H1 (cell line): ENCODE measurements at regions not wholly inside any gene's neighbourhood (a gene's known extent, or its start where the extent isn't known, plus 50 kb on each side); places are given as distances from the start of the nearest gene placed in this dataset.

Source experiments
- CTCF ChIA-PET: fragments of 300-600 bp; sonication (Branson Sonifier 250); formaldehyde crosslinking; loops from one replicate; lab custom pipeline; 2021; ENCODE audit not compliant: partially characterized antibody; lab: Charles Lee
- POLR2A ChIA-PET: fragments of 300-600 bp; sonication (Branson Sonifier 250); formaldehyde crosslinking; loops from one replicate; lab custom pipeline; 2021; ENCODE audit warnings: inconsistent platforms; ENCODE audit not compliant: partially characterized antibody; lab: Charles Lee
- DNase-seq, 2 experiments: peaks; one replicate each; pipeline versions ENCODE4 v3.0.0 to v3.0.0-alpha.2; 2010 to 2022; ENCODE audit warnings: low spot score in 2 of 2, low read depth in 1 of 2, mixed read lengths in 1 of 2
- FAIRE-seq: peaks from 2 replicates; lab custom pipeline; 2011; peaks lifted over from hg19 to GRCh38; lab: Jason Lieb, UNC
- H2AFZ ChIP-seq: 2 replicates; pipeline ENCODE4 v1.8.1; 2012; ENCODE audit warnings: low read length, inconsistent platforms
- H2AK5ac ChIP-seq: 2 replicates; pipeline ENCODE4 v1.6.1; 2013; ENCODE audit warnings: low read depth, low read length
- H2BK120ac ChIP-seq: replicated peaks from 2 replicates; pipeline ENCODE3; 2013; ENCODE audit warnings: low read depth, low read length, inconsistent platforms
- H2BK12ac ChIP-seq: 2 replicates; pipeline ENCODE4 v1.6.1; 2013; ENCODE audit warnings: low read depth, low read length
- H2BK15ac ChIP-seq: 2 replicates; pipeline ENCODE4 v1.6.1; 2013; ENCODE audit warnings: low read length
- H2BK20ac ChIP-seq: 2 replicates; pipeline ENCODE4 v1.6.1; 2013; ENCODE audit warnings: low read length
- H2BK5ac ChIP-seq: 2 replicates; pipeline ENCODE4 v1.6.1; 2013; ENCODE audit warnings: low read depth, low read length
- H3K14ac ChIP-seq: 2 replicates; pipeline ENCODE4 v1.6.1; 2013; ENCODE audit warnings: inconsistent platforms; ENCODE audit not compliant: insufficient read length
- H3K18ac ChIP-seq: 2 replicates; pipeline ENCODE4 v1.6.1; 2013; ENCODE audit warnings: low read length; ENCODE audit errors: extremely low read depth
- H3K23ac ChIP-seq: 2 replicates; pipeline ENCODE4 v1.6.1; 2013; ENCODE audit warnings: inconsistent platforms; ENCODE audit not compliant: insufficient read length
- H3K23me2 ChIP-seq: 2 replicates; pipeline ENCODE4 v1.6.1; 2013; ENCODE audit warnings: low read depth, low read length
- H3K27ac ChIP-seq: 2 replicates; pipeline ENCODE4 v1.6.1; 2011; ENCODE audit warnings: low read depth, low read length, inconsistent platforms
- H3K27me3 ChIP-seq, 4 experiments: replicated peaks in 1 of 4; 1 replicate in 1 of 4; 2 replicates in 3 of 4; pipeline versions ENCODE4 v1.6.1 to v1.8.1; 2011 to 2013; ENCODE audit warnings: low read length in 3 of 4, mild to moderate bottlenecking in 3 of 4, inconsistent platforms in 2 of 4, mixed read lengths in 2 of 4, moderate library complexity in 1 of 4; ENCODE audit not compliant: control insufficient read depth in 3 of 4, insufficient read depth in 3 of 4; ENCODE audit errors: extremely low read depth in 1 of 4
- H3K36me3 ChIP-seq, 4 experiments: 2 replicates each; pipeline versions ENCODE4 v1.6.1 to v1.8.1; 2011 to 2013; ENCODE audit warnings: mild to moderate bottlenecking in 4 of 4, low read length in 3 of 4, moderate library complexity in 2 of 4, control low read depth in 1 of 4, inconsistent platforms in 1 of 4; ENCODE audit not compliant: insufficient read depth in 4 of 4, control insufficient read depth in 2 of 4
- H3K4ac ChIP-seq: replicated peaks from 2 replicates; pipeline ENCODE3; 2013; ENCODE audit warnings: low read length, low read depth, mixed read lengths, inconsistent platforms; ENCODE audit not compliant: insufficient read length
- H3K4me1 ChIP-seq, 4 experiments: replicated peaks in 1 of 4; 1 replicate in 1 of 4; 2 replicates in 3 of 4; pipeline versions ENCODE4 v1.6.1 to v1.8.1; 2011 to 2013; ENCODE audit warnings: low read length in 3 of 4, inconsistent platforms in 2 of 4, mixed read lengths in 1 of 4; ENCODE audit not compliant: insufficient read depth in 4 of 4, control insufficient read depth in 3 of 4
- H3K4me2 ChIP-seq, 2 experiments: 2 replicates each; pipeline versions ENCODE4 v1.6.1 to v1.8.1; 2011 to 2013; ENCODE audit warnings: low read depth in 2 of 2, low read length in 2 of 2, control low read depth in 1 of 2, inconsistent platforms in 1 of 2, mild to moderate bottlenecking in 1 of 2; ENCODE audit not compliant: insufficient read depth in 1 of 2
- H3K4me3 ChIP-seq, 4 experiments: fragments of 200-600, 300-600 bp in 1 of 4; sonication (generic), shearing (Covaris generic), sonication (Bioruptor Twin) in 1 of 4; 2 replicates each; pipeline versions ENCODE4 v1.5.1 to v1.8.1; 2011 to 2016; ENCODE audit warnings: low read length in 4 of 4, low read depth in 3 of 4, control low read depth in 2 of 4, inconsistent platforms in 2 of 4, mild to moderate bottlenecking in 2 of 4, mixed read lengths in 1 of 4, moderate library complexity in 1 of 4; ENCODE audit not compliant: insufficient read depth in 2 of 4; ENCODE audit errors: extremely low read depth in 1 of 4
- H3K56ac ChIP-seq: replicated peaks from 2 replicates; pipeline ENCODE3; 2013; ENCODE audit warnings: low read depth, mild to moderate bottlenecking, mixed read lengths, low read length, inconsistent platforms; ENCODE audit not compliant: insufficient read length
- H3K79me1 ChIP-seq: 2 replicates; pipeline ENCODE4 v1.6.1; 2013; ENCODE audit warnings: low read depth, low read length, control low read depth
- H3K79me2 ChIP-seq, 2 experiments: 2 replicates each; pipeline versions ENCODE4 v1.6.1 to v1.8.1; 2012 to 2013; ENCODE audit warnings: low read length in 2 of 2, mild to moderate bottlenecking in 2 of 2, inconsistent platforms in 1 of 2; ENCODE audit not compliant: insufficient read depth in 2 of 2, control insufficient read depth in 1 of 2
- H3K9ac ChIP-seq, 4 experiments: replicated peaks in 1 of 4; 1 replicate in 1 of 4; 2 replicates in 3 of 4; pipeline versions ENCODE4 v1.6.1 to v1.8.1; 2011 to 2013; ENCODE audit warnings: low read depth in 3 of 4, low read length in 3 of 4, control low read depth in 2 of 4, mild to moderate bottlenecking in 2 of 4, moderate library complexity in 2 of 4, inconsistent platforms in 1 of 4; ENCODE audit errors: extremely low read depth in 1 of 4
- H3K9me3 ChIP-seq, 2 experiments: 2 replicates each; pipeline versions ENCODE4 v1.6.1 to v1.8.1; 2012 to 2013; ENCODE audit warnings: mild to moderate bottlenecking in 2 of 2, moderate library complexity in 2 of 2, control low read depth in 1 of 2, inconsistent platforms in 1 of 2, low read depth in 1 of 2, low read length in 1 of 2, mixed read lengths in 1 of 2; ENCODE audit not compliant: insufficient read depth in 2 of 2
- H4K20me1 ChIP-seq, 2 experiments: replicated peaks in 1 of 2; 2 replicates each; pipeline versions ENCODE3 to v1.8.1; 2011 to 2013; ENCODE audit warnings: inconsistent platforms in 2 of 2, low read length in 2 of 2, mild to moderate bottlenecking in 1 of 2; ENCODE audit not compliant: insufficient read depth in 2 of 2, control insufficient read depth in 1 of 2
- H4K5ac ChIP-seq: 2 replicates; pipeline ENCODE4 v1.6.1; 2013; ENCODE audit warnings: low read length, low read depth, mixed read lengths, inconsistent platforms; ENCODE audit not compliant: insufficient read length
- H4K8ac ChIP-seq: 2 replicates; pipeline ENCODE4 v1.8.0; 2013; ENCODE audit warnings: mild to moderate bottlenecking, moderate library complexity, low read length, inconsistent platforms; ENCODE audit not compliant: insufficient read depth; ENCODE audit errors: extremely low read depth
- H4K91ac ChIP-seq: replicated peaks from 2 replicates; pipeline ENCODE3; 2013; ENCODE audit warnings: low read length, mixed read lengths, inconsistent platforms; ENCODE audit not compliant: insufficient read length
- CHD1 ChIP-seq: IDR thresholded peaks from 2 replicates; pipeline ENCODE4 v1.6.1; 2012; ENCODE audit warnings: low read depth, low read length, improper control_type of control experiment
- CREB1 ChIP-seq: IDR thresholded peaks from 2 replicates; pipeline ENCODE4 v1.6.1; 2012; ENCODE audit warnings: inconsistent platforms
- GTF2F1 ChIP-seq: IDR thresholded peaks from 2 replicates; pipeline ENCODE4 v1.6.1; 2012; ENCODE audit warnings: low read depth, low read length, improper control_type of control experiment, borderline replicate concordance
- POLR2A ChIP-seq, 2 experiments: IDR thresholded peaks; 1 replicate in 1 of 2; 2 replicates in 1 of 2; pipeline ENCODE4 v1.6.1; 2011; ENCODE audit warnings: low read depth in 2 of 2, low read length in 2 of 2, mild to moderate bottlenecking in 2 of 2; ENCODE audit errors: control extremely low read depth in 1 of 2
- ZNF274 ChIP-seq: IDR thresholded peaks from 2 replicates; pipeline ENCODE4 v1.7.0; 2012; ENCODE audit warnings: low read length, borderline replicate concordance; ENCODE audit errors: extremely low read depth
- WGBS, 2 experiments: shearing (Covaris generic) in 1 of 2; methylation state at CpG; one replicate each; pipeline versions ENCODE4 v1.1.6 to v1.1.7; 2013 to 2015; ENCODE audit warnings: low lambda C conversion rate in 2 of 2, mixed read lengths in 2 of 2, inconsistent platforms in 1 of 2, low coverage in 1 of 2, missing lambda C conversion rate in 1 of 2; ENCODE audit not compliant: insufficient replicate concordance in 2 of 2, insufficient coverage in 1 of 2, insufficient read length in 1 of 2; ENCODE audit errors: extremely low coverage in 1 of 2, missing lambda C conversion rate in 1 of 2; 5-methylcytosine and 5-hydroxymethylcytosine counted together
- TF ChIP-seq, protein P1 (sequence below): IDR thresholded peaks from 2 replicates; pipeline ENCODE4 v1.6.1; 2012; ENCODE audit warnings: inconsistent platforms

DNA sequence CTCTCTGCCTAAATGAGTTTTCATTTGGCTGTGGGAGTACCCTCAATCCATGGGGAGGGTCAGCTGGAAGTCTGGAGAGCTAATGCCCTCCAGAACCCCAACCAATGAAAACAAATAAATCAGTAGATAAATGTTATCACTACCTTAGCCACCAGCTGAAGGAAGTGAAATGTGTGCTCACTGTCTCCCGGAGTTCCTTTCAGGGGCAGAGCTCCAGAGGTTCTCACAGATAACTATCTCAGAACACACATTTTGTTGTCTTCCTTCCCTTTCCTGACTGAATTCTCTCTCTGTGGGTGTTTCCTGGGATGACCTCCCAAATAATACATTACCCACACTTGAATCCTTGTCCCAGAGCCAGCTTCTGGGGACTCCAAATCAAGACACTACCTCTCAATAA is 779.6 kb downstream of the DIAPH3 start:
- no peaks in the 10 kb centered on the region for H3K79me2 ChIP-seq
- H3K4me3 ChIP-seq = no peak overlapping the region
- no peak overlapping the region for H2AFZ ChIP-seq
- no peak overlapping the region for H2AK5ac ChIP-seq
- no peak overlapping the region for H2BK5ac ChIP-seq
- no peak overlapping the region for H3K4me2 ChIP-seq
- no peak for TF ChIP-seq GTF2F1
- no peak for TF ChIP-seq POLR2A (IDR thresholded peaks at IDR 0.05; ENCODE audit: control extremely low read depth in 1 of 2, low read depth in 2 of 2, low read length in 2 of 2)
- TF ChIP-seq, protein P1, sequence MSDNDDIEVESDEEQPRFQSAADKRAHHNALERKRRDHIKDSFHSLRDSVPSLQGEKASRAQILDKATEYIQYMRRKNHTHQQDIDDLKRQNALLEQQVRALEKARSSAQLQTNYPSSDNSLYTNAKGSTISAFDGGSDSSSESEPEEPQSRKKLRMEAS = no peak
- TF ChIP-seq ZNF274 = no peak
- TF ChIP-seq CREB1 = no peak
- TF ChIP-seq CHD1 = no peak
- no peak overlapping the region for H4K8ac ChIP-seq
- H3K9ac ChIP-seq = no peak overlapping the region
- no peaks in the 10 kb centered on the region for H3K36me3 ChIP-seq
- H3K18ac ChIP-seq = no peak overlapping the region
- no peak overlapping the region for H2BK12ac ChIP-seq
- no peaks in the 10 kb centered on the region for H3K9me3 ChIP-seq
- 75% methylated on average over 1 of the region's 1 CpG; no CpG with 5 or more reads in 1 of the 2 experiments for WGBS, 2 experiments
- H4K5ac ChIP-seq = no peak overlapping the region
- DNase-seq (no peak), FAIRE-seq (no peak)
- no peak overlapping the region for H2BK15ac ChIP-seq
- no peak overlapping the region for H4K91ac ChIP-seq
- no peak overlapping the region for H3K4ac ChIP-seq
- no peaks in the 10 kb centered on the region for H3K79me1 ChIP-seq
- no peaks in the 10 kb centered on the region for H3K4me1 ChIP-seq
- no peak overlapping the region for H2BK20ac ChIP-seq
- no peak overlapping the region for H3K14ac ChIP-seq
- H3K23ac ChIP-seq = no peak overlapping the region
- H3K56ac ChIP-seq = no peak overlapping the region
- no peaks in the 10 kb centered on the region for H3K23me2 ChIP-seq
- ChIA-PET POLR2A (no interaction called here), CTCF (interaction anchor here (0.8 to 4.5 kb wide), 4 partner anchors 8 to 160 kb away, joined by 3 to 30 read pairs (median 4); no protein-coding TSS in a partner anchor)
- no peak overlapping the region for H2BK120ac ChIP-seq
- H3K27me3 ChIP-seq = peaks cover 0 to 1% (median 0%) of the 10 kb centered on the region in 4 experiments; a peak in 1 of 7 replicates
- H4K20me1 ChIP-seq = no peaks in the 10 kb centered on the region
- no peak overlapping the region for H3K27ac ChIP-seq
